HEK293 (cell line): ENCODE measurements at regions not wholly inside any gene's neighbourhood (a gene's known extent, or its start where the extent isn't known, plus 50 kb on each side); places are given as distances from the start of the nearest gene placed in this dataset.

ENCODE experiments used
- CTCF ChIA-PET: fragments of 350-600 bp; formaldehyde crosslinking; extraction: SDS; loops from one replicate; lab custom pipeline; 2021; ENCODE audit warnings: antibody characterized with exemption; lab: Yijun Ruan, JAX
- POLR2A ChIA-PET: fragments of 300-600 bp; formaldehyde crosslinking; extraction: SDS; loops from one replicate; lab custom pipeline; 2020; ENCODE audit warnings: antibody characterized with exemption, inconsistent platforms; lab: Yijun Ruan, JAX
- H3K27ac ChIP-seq: fragments of 200-500 bp; sonication (Bioruptor generic); 2 replicates; pipeline ENCODE4 v1.5.1; 2014; ENCODE audit warnings: low read depth, low read length, control low read depth, inconsistent platforms; ENCODE audit errors: extremely low read depth
- H3K36me3 ChIP-seq, 2 experiments: fragments of 200-500 bp in 1 of 2; sonication (Bioruptor generic) in 1 of 2; 1 replicate in 1 of 2; 2 replicates in 1 of 2; pipeline ENCODE4 v1.5.1; 2014 to 2017; ENCODE audit warnings: inconsistent platforms in 2 of 2, low read length in 2 of 2; ENCODE audit not compliant: control insufficient read depth in 2 of 2, insufficient read depth in 1 of 2
- H3K4me1 ChIP-seq: fragments of 200-500 bp; sonication (Bioruptor generic); 2 replicates; pipeline ENCODE4 v1.5.1; 2014; ENCODE audit warnings: mild to moderate bottlenecking, low read length, inconsistent platforms; ENCODE audit not compliant: control insufficient read depth, insufficient read depth
- H3K4me3 ChIP-seq: 2 replicates; pipeline ENCODE4 v1.5.1; 2011; ENCODE audit warnings: low read depth, mild to moderate bottlenecking, control low read depth, low read length, moderate library complexity
- H3K9me3 ChIP-seq: fragments of 200-500 bp; sonication (Bioruptor generic); 2 replicates; pipeline ENCODE4 v1.5.1; 2014; ENCODE audit warnings: low read depth, low read length, inconsistent platforms; ENCODE audit not compliant: control insufficient read depth, insufficient read depth
- BCL11B ChIP-seq: fragments of 450-650 bp; formaldehyde crosslinking; IDR thresholded peaks from 2 replicates; pipeline ENCODE4 v1.5.1; 2016; ENCODE audit warnings: low read depth, missing biosample characterization, missing genetic modification characterization
- GLIS1 ChIP-seq: fragments of 450-650 bp; formaldehyde crosslinking; IDR thresholded peaks from 2 replicates; pipeline ENCODE4 v1.5.1; 2016; ENCODE audit warnings: missing biosample characterization, missing genetic modification characterization
- HOXA7 ChIP-seq: sonication (generic); formaldehyde crosslinking; IDR thresholded peaks from 2 replicates; pipeline ENCODE4 v1.8.1; 2022; ENCODE audit warnings: missing genetic modification reagents, borderline replicate concordance
- HOXC10 ChIP-seq: sonication (generic); formaldehyde crosslinking; IDR thresholded peaks from 2 replicates; pipeline ENCODE4 v1.8.1; 2023; ENCODE audit warnings: mild to moderate bottlenecking, missing genetic modification reagents
- MZF1 ChIP-seq: fragments of 450-650 bp; formaldehyde crosslinking; IDR thresholded peaks from 2 replicates; pipeline ENCODE4 v1.5.1; 2017; ENCODE audit warnings: missing biosample characterization, missing genetic modification characterization, borderline replicate concordance
- OVOL3 ChIP-seq: fragments of 450-650 bp; formaldehyde crosslinking; IDR thresholded peaks from 2 replicates; pipeline ENCODE4 v1.5.1; 2016; ENCODE audit warnings: missing biosample characterization, missing genetic modification characterization
- SP7 ChIP-seq: fragments of 450-650 bp; formaldehyde crosslinking; IDR thresholded peaks from 2 replicates; pipeline ENCODE4 v1.5.1; 2016; ENCODE audit warnings: missing biosample characterization, missing genetic modification characterization
- YY1 ChIP-seq: fragments of 450-650 bp; formaldehyde crosslinking; IDR thresholded peaks from 2 replicates; pipeline ENCODE4 v1.5.1; 2018; ENCODE audit warnings: missing biosample characterization, missing genetic modification characterization
- ZNF10 ChIP-seq: fragments of 450-650 bp; formaldehyde crosslinking; IDR thresholded peaks from 2 replicates; pipeline ENCODE4 v1.5.1; 2017; ENCODE audit warnings: missing biosample characterization, missing genetic modification characterization
- ZNF157 ChIP-seq: fragments of 450-650 bp; formaldehyde crosslinking; IDR thresholded peaks from 2 replicates; pipeline ENCODE4 v1.5.1; 2016; ENCODE audit warnings: missing biosample characterization, missing genetic modification characterization
- ZNF184 ChIP-seq: fragments of 450-650 bp; IDR thresholded peaks from 2 replicates; pipeline ENCODE4 v1.5.1; 2018; ENCODE audit warnings: missing biosample characterization, mild to moderate bottlenecking, missing genetic modification characterization
- ZNF274 ChIP-seq, 2 experiments: fragments of 200-500 bp in 1 of 2; fragments of 450-650 bp in 1 of 2; sonication (Bioruptor generic) in 1 of 2; formaldehyde crosslinking in 1 of 2; IDR thresholded peaks; 2 replicates each; pipeline versions ENCODE4 v1.5.1 to v1.6.1; 2014 to 2016; ENCODE audit warnings: borderline replicate concordance in 1 of 2, inconsistent platforms in 1 of 2, low read length in 1 of 2, missing biosample characterization in 1 of 2, missing genetic modification characterization in 1 of 2
- ZNF37A ChIP-seq: fragments of 450-650 bp; IDR thresholded peaks from 2 replicates; pipeline ENCODE4 v1.5.1; 2018; ENCODE audit warnings: missing biosample characterization, missing genetic modification characterization
- ZNF398 ChIP-seq: fragments of 450-650 bp; formaldehyde crosslinking; IDR thresholded peaks from 2 replicates; pipeline ENCODE4 v1.5.1; 2017; ENCODE audit warnings: missing biosample characterization, missing genetic modification characterization
- ZNF555 ChIP-seq: fragments of 450-650 bp; formaldehyde crosslinking; conservative IDR thresholded peaks from 2 replicates; pipeline ENCODE4 v1.5.1; 2017; ENCODE audit warnings: missing biosample characterization, mild to moderate bottlenecking, missing genetic modification characterization, inconsistent platforms
- ZNF654 ChIP-seq: fragments of 450-650 bp; formaldehyde crosslinking; IDR thresholded peaks from 2 replicates; pipeline ENCODE4 v1.5.1; 2016; ENCODE audit warnings: low read depth, missing biosample characterization, missing genetic modification characterization
- ZNF837 ChIP-seq: fragments of 450-650 bp; formaldehyde crosslinking; IDR thresholded peaks from 2 replicates; pipeline ENCODE4 v1.5.1; 2016; ENCODE audit warnings: missing biosample characterization, missing genetic modification characterization
- ZNF843 ChIP-seq: fragments of 450-650 bp; formaldehyde crosslinking; IDR thresholded peaks from 2 replicates; pipeline ENCODE4 v1.5.1; 2016; ENCODE audit warnings: missing biosample characterization, missing genetic modification characterization
- ZSCAN16 ChIP-seq: fragments of 450-650 bp; formaldehyde crosslinking; IDR thresholded peaks from 2 replicates; pipeline ENCODE4 v1.5.1; 2016; ENCODE audit warnings: missing biosample characterization, missing genetic modification characterization
- TF ChIP-seq, protein P1 (sequence below): fragments of 450-650 bp; formaldehyde crosslinking; IDR thresholded peaks from 2 replicates; pipeline ENCODE4 v1.5.1; 2016; ENCODE audit warnings: missing biosample characterization, missing genetic modification characterization
- TF ChIP-seq, protein P2 (sequence below): IDR thresholded peaks from 2 replicates; pipeline ENCODE4 v1.6.1; 2011; ENCODE audit warnings: mild to moderate bottlenecking, low read depth, low read length, borderline replicate concordance

DNA sequence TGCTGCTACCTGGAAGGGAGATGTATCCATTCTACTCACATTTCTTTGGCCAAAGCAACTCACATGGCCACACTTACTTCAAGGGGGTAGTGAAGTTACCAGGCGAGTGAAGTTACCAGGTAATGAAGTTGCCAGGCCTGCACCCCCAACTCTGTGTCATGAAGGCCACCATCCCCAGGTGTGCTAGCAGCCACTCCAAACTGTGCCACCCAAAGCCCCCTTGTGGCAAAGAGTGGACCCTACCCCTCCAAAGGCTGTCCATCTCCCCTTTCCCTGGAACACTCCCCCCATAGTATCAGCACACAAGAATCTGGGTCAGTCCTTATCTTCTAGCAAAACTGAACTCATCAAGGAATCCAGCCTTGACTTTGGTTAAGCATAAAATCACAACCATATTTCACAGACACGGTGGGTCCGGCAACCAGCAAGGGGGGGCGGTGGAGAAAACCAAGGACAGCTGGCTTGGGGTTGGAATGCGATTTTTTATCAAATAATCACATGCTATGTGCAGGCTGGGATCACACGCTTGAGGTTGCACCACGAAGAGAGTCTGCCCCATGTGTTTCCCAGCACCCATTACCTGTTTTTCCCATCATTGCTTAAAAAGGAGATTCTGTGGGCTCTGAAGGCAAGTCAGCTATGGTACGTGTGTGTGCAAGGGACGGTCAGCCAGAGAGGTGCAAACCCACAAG lies 60.9 kb downstream of the ZFP36L2 start (continued):
- no peak for TF ChIP-seq ZNF654 (tag by site-specific recombination)

GRCh38 chr2:43164686-43165085 lies 61.7 kb downstream of the ZFP36L2 start:
- H3K27ac ChIP-seq: no peak overlapping the region
- no peaks in the 10 kb centered on the region for H3K9me3 ChIP-seq
- POLR2A ChIA-PET: interaction anchor here (0.6 kb wide), 1 partner anchor 83 kb away, joined by 5 read pairs; no protein-coding TSS in a partner anchor
- CTCF ChIA-PET: interaction anchor here (0.5 kb wide), 1 partner anchor 40 kb away, joined by 3 read pairs; no protein-coding TSS in a partner anchor
- no peak overlapping the region for H3K4me3 ChIP-seq
- H3K36me3 ChIP-seq: no peaks in the 10 kb centered on the region
- no peak for TF ChIP-seq ZNF837 (tag by site-specific recombination)
- no peak for TF ChIP-seq SP7 (tag by site-specific recombination)
- TF ChIP-seq, protein P1, sequence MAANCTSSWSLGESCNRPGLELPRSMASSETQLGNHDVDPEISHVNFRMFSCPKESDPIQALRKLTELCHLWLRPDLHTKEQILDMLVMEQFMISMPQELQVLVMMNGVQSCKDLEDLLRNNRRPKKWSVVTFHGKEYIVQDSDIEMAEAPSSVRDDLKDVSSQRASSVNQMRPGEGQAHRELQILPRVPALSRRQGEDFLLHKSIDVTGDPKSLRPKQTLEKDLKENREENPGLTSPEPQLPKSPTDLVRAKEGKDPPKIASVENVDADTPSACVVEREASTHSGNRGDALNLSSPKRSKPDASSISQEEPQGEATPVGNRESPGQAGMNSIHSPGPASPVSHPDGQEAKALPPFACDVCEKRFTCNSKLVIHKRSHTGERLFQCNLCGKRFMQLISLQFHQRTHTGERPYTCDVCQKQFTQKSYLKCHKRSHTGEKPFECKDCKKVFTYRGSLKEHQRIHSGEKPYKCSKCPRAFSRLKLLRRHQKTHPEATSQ (tag by site-specific recombination): no peak
- TF ChIP-seq ZNF555: no peak
- no peak for TF ChIP-seq HOXA7 (CRISPR knock-in tag)
- no peak for TF ChIP-seq ZSCAN16 (tag by site-specific recombination)
- TF ChIP-seq ZNF37A (tag by site-specific recombination): no peak
- TF ChIP-seq ZNF184: no peak
- no peak for TF ChIP-seq MZF1
- TF ChIP-seq ZNF398 (tag by site-specific recombination): no peak
- TF ChIP-seq ZNF157 (tag by site-specific recombination): no peak
- no peak for TF ChIP-seq YY1
- no peak for TF ChIP-seq ZNF843 (tag by site-specific recombination)
- no peak for TF ChIP-seq GLIS1 (tag by site-specific recombination)
- no peak for TF ChIP-seq OVOL3 (tag by site-specific recombination)
- no peak for TF ChIP-seq ZNF10 (tag by site-specific recombination)
- TF ChIP-seq, protein P2, sequence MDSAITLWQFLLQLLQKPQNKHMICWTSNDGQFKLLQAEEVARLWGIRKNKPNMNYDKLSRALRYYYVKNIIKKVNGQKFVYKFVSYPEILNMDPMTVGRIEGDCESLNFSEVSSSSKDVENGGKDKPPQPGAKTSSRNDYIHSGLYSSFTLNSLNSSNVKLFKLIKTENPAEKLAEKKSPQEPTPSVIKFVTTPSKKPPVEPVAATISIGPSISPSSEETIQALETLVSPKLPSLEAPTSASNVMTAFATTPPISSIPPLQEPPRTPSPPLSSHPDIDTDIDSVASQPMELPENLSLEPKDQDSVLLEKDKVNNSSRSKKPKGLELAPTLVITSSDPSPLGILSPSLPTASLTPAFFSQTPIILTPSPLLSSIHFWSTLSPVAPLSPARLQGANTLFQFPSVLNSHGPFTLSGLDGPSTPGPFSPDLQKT: no peak
- TF ChIP-seq HOXC10 (CRISPR knock-in tag): no peak
- TF ChIP-seq BCL11B (tag by site-specific recombination): no peak
- no peak for TF ChIP-seq ZNF274 (IDR thresholded peaks at IDR 0.05; ENCODE audit: low read length)
- TF ChIP-seq ZNF274 (tag by site-specific recombination; IDR thresholded peaks at IDR 0.05; ENCODE audit: borderline replicate concordance): no peak
- H3K4me1 ChIP-seq: no peaks in the 10 kb centered on the region; the same call in 1 of the 2 replicates
